GM19467 (cell line): ENCODE measurements at regions not wholly inside any gene's neighbourhood (a gene's known extent, or its start where the extent isn't known, plus 50 kb on each side); places are given as distances from the start of the nearest gene placed in this dataset.

Experiments
- ATAC-seq: cut with Tn5 transposase; IDR thresholded peaks from one replicate; pipeline ENCODE4 v1.9.1; 2021; ENCODE audit warnings: mild to moderate bottlenecking, moderate library complexity; ENCODE audit not compliant: unreplicated experiment

- ATAC-seq: no peak
Measured at GRCh38 chr9:80070071-80070742, 498.4 kb downstream of the TLE4 start.

DNA sequence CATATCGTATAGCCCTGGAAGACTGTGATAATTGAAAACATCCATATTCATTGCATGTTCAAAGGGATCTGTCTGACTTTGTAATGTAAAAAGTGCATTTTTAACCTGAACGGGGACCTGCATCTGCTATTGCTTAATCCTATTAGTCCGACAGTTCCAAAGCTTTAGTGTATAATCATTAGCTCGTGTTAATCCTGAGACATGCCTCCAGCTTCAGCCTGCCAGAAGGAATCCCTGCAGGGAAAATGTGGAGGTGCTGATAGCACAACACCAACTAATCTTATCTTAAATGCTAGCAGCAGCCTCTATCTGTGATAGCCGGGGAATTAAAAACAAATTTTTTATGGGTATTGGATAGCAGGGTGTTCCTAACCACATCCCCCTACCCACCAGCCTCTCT is 495.2 kb downstream of the TLE4 start:
- no peak for ATAC-seq

DNA sequence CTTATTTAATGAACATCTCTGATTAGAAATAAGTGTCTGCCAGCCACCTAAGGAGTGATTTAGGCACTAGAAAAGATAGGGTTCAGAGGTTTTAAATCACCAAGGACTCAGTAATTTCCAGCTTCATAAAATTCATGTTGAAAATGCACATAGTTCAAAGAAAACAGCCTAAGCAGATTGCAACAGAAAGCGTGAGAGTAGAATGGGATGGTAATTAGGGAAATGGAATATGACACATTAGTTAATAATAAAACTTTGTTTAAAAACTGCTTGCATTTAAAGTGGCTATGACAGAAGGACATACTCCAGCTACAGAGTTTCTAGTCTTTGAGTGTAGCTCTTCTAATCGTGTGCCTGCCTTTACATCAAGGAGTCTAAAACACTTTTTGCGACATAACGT is 490.8 kb downstream of the TLE4 start:
- ATAC-seq: no peak

DNA sequence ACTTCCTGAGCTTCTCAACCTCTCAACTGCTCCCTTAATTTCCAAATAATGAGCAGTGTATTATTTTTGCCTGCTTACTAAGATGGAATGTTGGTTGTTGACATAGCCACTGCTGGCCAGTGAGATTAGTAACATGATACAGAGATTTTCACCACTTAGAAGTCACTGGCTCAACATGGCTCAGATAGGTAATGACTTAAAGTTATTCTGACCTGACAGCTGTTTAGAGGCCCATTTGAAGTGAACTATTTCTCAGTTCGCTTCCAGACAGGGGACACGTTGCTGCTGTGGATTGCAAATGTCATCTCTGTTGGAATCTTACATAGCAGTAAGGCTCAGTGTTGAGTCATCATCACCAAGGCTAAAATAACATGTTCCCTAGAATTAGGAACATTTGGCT is 490.2 kb downstream of the TLE4 start:
- ATAC-seq: no peak

DNA sequence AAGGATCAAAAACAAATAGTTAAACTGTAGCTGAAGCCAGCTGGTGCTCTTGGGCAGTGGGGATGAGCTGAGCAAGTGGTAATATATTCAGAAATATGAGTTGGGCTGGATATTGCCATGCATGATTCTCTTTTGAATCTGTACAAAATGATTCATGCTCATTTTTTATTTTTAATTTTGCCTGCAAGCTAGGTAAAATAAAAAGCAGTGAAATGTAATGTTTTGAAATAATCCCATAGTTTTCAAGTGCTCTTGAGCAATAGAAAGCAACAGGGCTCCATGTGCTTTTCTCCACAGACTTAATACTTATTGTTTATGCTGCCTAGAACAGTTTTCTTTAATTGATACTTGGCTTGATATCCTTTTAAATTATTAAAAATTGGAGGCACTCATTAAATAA is 489.3 kb downstream of the TLE4 start:
- ATAC-seq: no peak

DNA sequence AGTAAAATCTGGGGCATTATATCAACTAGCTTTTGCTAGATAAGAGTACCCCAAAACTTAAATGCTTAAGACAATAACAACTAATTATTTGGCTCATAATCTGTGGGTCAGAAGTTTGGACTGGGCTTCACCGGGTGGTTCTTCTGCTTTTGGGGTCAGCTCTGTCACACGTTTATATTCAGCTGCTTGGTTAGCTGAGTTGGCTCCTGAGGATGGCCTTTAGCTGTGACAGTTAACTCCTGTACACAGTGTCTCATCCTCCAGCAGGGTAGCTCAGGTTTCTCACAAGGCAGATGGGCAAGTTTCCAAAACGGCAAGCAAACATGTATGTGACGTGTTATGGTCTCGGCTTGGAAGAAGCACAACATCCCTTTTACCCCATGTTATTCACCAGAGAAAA is 488.2 kb downstream of the TLE4 start:
- no peak for ATAC-seq

- ATAC-seq: no peak
Measured at GRCh38 chr9:80059191-80059590, 487.4 kb downstream of the TLE4 start.

DNA sequence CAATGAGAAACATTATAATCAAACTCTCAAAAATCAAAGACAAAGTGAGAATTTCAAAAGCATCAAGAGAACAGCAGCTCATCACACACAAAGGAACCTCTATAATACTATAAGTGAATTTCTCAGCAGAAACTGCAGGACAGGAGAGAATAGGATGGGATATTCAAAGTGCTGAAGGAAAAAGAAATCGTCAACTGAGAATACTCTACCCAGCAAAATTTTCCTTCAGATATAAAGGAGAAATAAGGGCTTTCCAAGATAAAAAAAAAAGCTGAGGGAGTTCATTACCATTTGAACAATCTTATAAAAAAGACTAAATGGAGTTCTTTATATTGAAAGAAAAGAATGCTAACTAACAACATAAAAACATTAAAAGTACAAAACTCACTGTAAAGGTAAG is 481.1 kb downstream of the TLE4 start:
- no peak for ATAC-seq

GRCh38 chr9:80049096-80049782 is 477.5 kb downstream of the TLE4 start:
- ATAC-seq: no peak

GRCh38 chr9:80046481-80046880 is 474.7 kb downstream of the TLE4 start:
- ATAC-seq: no peak

- ATAC-seq: no peak
Measured at GRCh38 chr9:80041821-80042220, 470.1 kb downstream of the TLE4 start.

- no peak for ATAC-seq
Measured at GRCh38 chr9:80040457-80040856, 468.7 kb downstream of the TLE4 start.

GRCh38 chr9:80030801-80031200 is 459.0 kb downstream of the TLE4 start:
- no peak for ATAC-seq

DNA sequence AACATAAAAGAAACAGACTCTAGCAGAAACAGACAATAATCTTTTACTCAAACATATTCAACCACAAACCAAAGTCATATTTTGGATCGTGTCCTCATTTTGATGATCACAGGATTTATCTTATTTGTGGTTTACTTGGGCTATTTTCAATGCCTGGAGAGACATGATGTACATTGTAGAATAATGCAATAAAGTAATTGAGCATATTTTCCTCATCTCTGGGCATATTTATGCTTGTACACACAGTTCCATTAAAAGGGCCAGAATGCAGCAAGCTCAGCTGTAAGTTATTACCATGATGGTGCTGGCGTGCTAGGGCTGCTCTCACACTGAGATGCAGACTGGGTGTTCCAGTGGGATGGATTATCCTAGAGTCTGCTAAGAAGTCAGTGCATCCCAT is 456.7 kb downstream of the TLE4 start:
- ATAC-seq: no peak

DNA sequence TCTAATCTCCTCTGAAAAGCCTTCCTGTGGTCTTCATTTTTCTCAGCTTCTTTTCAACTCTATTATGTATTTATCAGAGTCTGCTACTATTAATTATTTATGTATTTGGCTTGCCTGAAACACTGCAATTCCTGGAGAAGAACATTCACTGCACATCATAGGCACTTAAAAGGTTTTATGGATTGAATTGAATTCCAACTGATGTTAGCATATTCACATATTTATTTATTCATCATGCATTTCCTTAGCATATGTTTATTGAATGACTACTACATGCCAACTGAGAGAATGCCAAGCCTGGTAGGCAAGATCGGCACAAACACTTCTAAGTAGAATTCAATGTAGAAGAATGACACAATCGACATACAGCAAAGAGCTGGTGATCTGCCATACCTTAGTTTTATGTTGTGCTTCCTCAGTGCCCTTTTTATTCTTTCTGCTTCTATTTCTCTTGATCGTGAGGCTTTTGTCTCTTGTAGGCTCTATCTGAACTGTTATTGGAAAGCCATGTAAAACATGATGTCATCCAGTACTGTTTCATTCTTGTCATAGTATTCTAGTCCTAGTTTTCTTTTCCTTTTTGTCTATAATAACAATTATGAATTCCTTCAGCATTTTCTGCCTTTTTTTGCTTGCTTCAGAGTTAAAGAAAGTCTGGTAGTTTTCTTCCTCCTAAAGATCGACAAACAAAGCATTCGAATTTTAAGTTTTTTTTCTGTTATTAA is 454.2 kb downstream of the TLE4 start:
- ATAC-seq: no peak

- ATAC-seq: no peak
Measured at GRCh38 chr9:80025131-80025530, 453.4 kb downstream of the TLE4 start.

- ATAC-seq: no peak
Measured at GRCh38 chr9:80020530-80020929, 448.8 kb downstream of the TLE4 start.

DNA sequence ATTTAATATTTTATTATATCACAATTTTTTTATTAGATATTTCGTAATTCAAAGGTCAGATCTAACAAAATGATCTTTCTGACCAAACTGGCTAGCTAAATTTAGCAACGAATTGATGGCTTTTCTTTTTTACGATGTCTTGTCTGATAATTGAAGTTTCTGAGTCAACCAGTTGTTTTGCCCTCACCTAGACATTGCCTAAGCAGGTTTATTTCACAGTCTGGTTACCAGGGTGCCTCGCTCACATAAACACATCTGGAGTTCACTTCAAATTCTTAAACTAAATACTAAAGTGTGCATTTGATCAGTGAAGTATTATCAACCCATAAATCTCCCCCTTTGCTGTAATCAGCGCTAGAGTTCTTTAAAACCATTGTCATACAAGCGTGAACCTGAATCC is 448.3 kb downstream of the TLE4 start:
- no peak for ATAC-seq

DNA sequence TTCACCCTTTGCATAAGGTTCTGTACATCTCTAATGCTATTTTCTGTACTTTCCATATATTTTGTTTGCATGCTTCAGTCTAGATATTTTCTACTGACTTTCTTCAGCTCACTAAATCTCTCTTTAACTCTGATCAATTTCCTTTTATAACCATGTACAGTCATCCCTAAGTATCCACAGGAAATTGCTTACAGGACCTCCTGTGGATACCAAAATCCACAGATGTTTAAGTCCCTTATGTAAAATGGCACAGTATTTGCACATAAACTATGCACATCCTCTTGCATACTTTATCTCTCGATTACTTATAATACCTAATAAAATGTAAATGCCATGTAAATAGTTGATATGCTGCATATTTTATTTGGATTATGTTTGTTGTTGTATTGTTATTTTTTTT is 442.1 kb downstream of the TLE4 start:
- no peak for ATAC-seq

DNA sequence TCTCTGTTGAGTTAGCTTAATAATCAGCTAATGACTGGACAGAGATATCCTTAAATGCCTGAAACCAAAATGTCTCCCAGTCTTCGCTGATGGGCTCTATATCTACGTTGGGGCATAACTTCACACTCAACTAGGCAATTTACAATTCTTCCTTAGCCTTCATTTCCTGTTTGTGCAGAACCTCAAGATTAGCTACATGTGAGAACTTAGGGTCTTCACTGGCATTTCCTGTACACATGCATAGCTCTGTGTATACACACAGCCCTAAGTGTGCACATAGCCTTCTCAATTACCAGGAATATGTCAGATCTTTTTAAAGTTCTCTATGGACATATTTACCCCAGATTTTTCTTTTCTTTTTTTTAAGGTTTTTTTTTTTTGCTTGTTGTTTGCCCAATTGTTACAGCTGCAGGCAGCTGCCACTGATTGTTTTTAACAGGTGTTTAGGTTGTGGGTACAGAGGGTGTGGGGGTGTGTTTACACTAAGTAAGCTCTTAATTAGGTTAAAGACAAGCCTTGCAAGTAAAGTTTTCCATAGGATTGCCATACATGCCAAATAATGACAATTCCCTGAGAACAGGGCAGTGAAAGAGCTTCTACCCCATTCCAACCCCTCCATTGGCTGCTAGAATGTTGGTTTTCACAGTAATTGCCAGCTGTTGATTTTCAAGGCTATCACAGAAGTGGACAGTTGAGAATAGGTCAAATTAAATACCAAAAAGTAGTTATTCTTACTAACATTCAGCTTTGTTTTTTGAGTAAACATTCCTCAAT is 441.0 kb downstream of the TLE4 start:
- no peak for ATAC-seq

DNA sequence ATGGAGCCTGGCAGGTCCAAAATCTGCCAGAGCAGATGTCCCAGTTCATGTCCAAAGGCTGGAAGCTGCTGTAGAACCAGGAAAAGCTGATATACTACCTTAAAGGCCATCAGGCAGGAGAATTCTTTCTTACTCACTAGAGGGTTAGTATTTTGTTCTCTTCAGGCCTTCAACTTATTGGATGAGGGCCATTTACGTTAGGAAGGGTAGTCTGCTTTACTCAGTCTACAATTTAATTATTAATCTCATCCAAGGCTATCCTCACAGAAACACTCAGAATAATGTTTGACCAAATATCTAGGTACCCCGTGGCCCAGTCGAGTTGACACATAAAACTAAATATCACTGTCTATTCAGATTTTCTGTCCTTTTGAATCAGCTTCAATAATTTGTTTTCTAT is 437.4 kb downstream of the TLE4 start:
- no peak for ATAC-seq
